ENCODE measurements at regions not wholly inside any gene's neighbourhood (a gene's known extent, or its start where the extent isn't known, plus 50 kb on each side); places are given as distances from the start of the nearest gene placed in this dataset.
"Not testable (repeated sequence)": the region's sequence is repeated elsewhere in the genome, so short reads cannot be mapped to it uniquely, and the experiment has no call there.

GRCh38 chr1:188641566-188642211 lies 1812.9 kb downstream of the PLA2G4A start:
- no peak overlapping the region for H3K4me3 Mint-ChIP-seq
- H3K27ac Mint-ChIP-seq, result no peak overlapping the region
- H3K9me3 Mint-ChIP-seq, result peaks cover 5% of the 10 kb centered on the region
- no peaks in the 10 kb centered on the region for H3K36me3 Mint-ChIP-seq (ENCODE audit: low read depth)
- DNase-seq (no peak), ATAC-seq (no peak)
- H3K27me3 Mint-ChIP-seq, result no peaks in the 10 kb centered on the region
- H3K4me1 Mint-ChIP-seq, result no peaks in the 10 kb centered on the region

- H3K9me3 Mint-ChIP-seq, result peaks cover 5% of the 10 kb centered on the region
- no peaks in the 10 kb centered on the region for H3K27me3 Mint-ChIP-seq
- no peaks in the 10 kb centered on the region for H3K36me3 Mint-ChIP-seq (ENCODE audit: low read depth)
- no peak for ATAC-seq
- H3K4me1 Mint-ChIP-seq, result no peaks in the 10 kb centered on the region
- DNase-seq, result no peak
- H3K27ac Mint-ChIP-seq, result no peak overlapping the region
- no peak overlapping the region for H3K4me3 Mint-ChIP-seq
Observed at GRCh38 chr1:188642704-188643103, 1814.0 kb downstream of the PLA2G4A start.

GRCh38 chr1:188652678-188653077 lies 1823.9 kb downstream of the PLA2G4A start:
- no peak for ATAC-seq
- Mint-ChIP-seq H3K27ac (no peak overlapping the region), H3K4me1 (no peaks in the 10 kb centered on the region), H3K9me3 (no peaks in the 10 kb centered on the region), H3K4me3 (no peak overlapping the region), H3K36me3 (ENCODE audit: low read depth) (no peaks in the 10 kb centered on the region), H3K27me3 (no peaks in the 10 kb centered on the region)
- no peak for DNase-seq

- ATAC-seq; DNase-seq; H3K27ac Mint-ChIP-seq; H3K4me3 Mint-ChIP-seq; H3K36me3 Mint-ChIP-seq (ENCODE audit: low read depth); H3K4me1 Mint-ChIP-seq; H3K9me3 Mint-ChIP-seq; H3K27me3 Mint-ChIP-seq: not testable (repeated sequence)
Observed at GRCh38 chr1:188655966-188656365, 1821.7 kb downstream of the BRINP3 start.

GRCh38 chr1:188660572-188660971 lies 1817.1 kb downstream of the BRINP3 start:
- H3K36me3 Mint-ChIP-seq (ENCODE audit: low read depth), result no peaks in the 10 kb centered on the region
- DNase-seq (no peak), ATAC-seq (no peak)
- no peaks in the 10 kb centered on the region for H3K4me1 Mint-ChIP-seq
- no peak overlapping the region for H3K27ac Mint-ChIP-seq
- no peaks in the 10 kb centered on the region for H3K27me3 Mint-ChIP-seq
- H3K9me3 Mint-ChIP-seq, result peaks cover under 1% of the 10 kb centered on the region
- no peak overlapping the region for H3K4me3 Mint-ChIP-seq

GRCh38 chr1:188665477-188665876 lies 1812.2 kb downstream of the BRINP3 start:
- Mint-ChIP-seq H3K36me3 (ENCODE audit: low read depth) (no peaks in the 10 kb centered on the region), H3K27ac (no peak overlapping the region), H3K4me3 (no peak overlapping the region), H3K9me3 (peaks cover 21% of the 10 kb centered on the region), H3K27me3 (no peaks in the 10 kb centered on the region), H3K4me1 (no peaks in the 10 kb centered on the region)
- ATAC-seq (no peak), DNase-seq (no peak)

GRCh38 chr1:188668083-188668482 lies 1809.6 kb downstream of the BRINP3 start:
- Mint-ChIP-seq H3K4me3 (no peak overlapping the region), H3K9me3 (peaks cover 32% of the 10 kb centered on the region), H3K27ac (no peak overlapping the region), H3K27me3 (no peaks in the 10 kb centered on the region), H3K4me1 (no peaks in the 10 kb centered on the region), H3K36me3 (ENCODE audit: low read depth) (no peaks in the 10 kb centered on the region)
- no peak for DNase-seq
- ATAC-seq, result no peak

GRCh38 chr1:188669728-188670382 lies 1807.8 kb downstream of the BRINP3 start:
- peaks cover 32% of the 10 kb centered on the region for H3K9me3 Mint-ChIP-seq
- no peaks in the 10 kb centered on the region for H3K4me1 Mint-ChIP-seq
- no peak for DNase-seq
- ATAC-seq, result no peak
- no peaks in the 10 kb centered on the region for H3K36me3 Mint-ChIP-seq (ENCODE audit: low read depth)
- H3K4me3 Mint-ChIP-seq, result no peak overlapping the region
- no peaks in the 10 kb centered on the region for H3K27me3 Mint-ChIP-seq
- no peak overlapping the region for H3K27ac Mint-ChIP-seq

- no peaks in the 10 kb centered on the region for H3K36me3 Mint-ChIP-seq (ENCODE audit: low read depth)
- DNase-seq, result no peak
- ATAC-seq, result no peak
Observed at GRCh38 chr1:188670837-188671236, 1806.8 kb downstream of the BRINP3 start.

GRCh38 chr1:188672153-188672552 lies 1805.5 kb downstream of the BRINP3 start:
- DNase-seq (no peak), ATAC-seq (no peak)
- Mint-ChIP-seq H3K27me3 (no peaks in the 10 kb centered on the region), H3K4me1 (no peaks in the 10 kb centered on the region), H3K9me3 (peaks cover 32% of the 10 kb centered on the region), H3K27ac (no peak overlapping the region), H3K36me3 (ENCODE audit: low read depth) (no peaks in the 10 kb centered on the region), H3K4me3 (no peak overlapping the region)

More at GRCh38 chr1:188670837-188671236, 1806.8 kb downstream of the BRINP3 start:
- H3K9me3 Mint-ChIP-seq, result peaks cover 29% of the 10 kb centered on the region
- no peaks in the 10 kb centered on the region for H3K27me3 Mint-ChIP-seq
- H3K4me3 Mint-ChIP-seq, result no peak overlapping the region
- H3K4me1 Mint-ChIP-seq, result no peaks in the 10 kb centered on the region
- no peak overlapping the region for H3K27ac Mint-ChIP-seq

GRCh38 chr1:188689542-188689941 lies 1788.1 kb downstream of the BRINP3 start:
- Mint-ChIP-seq H3K36me3 (ENCODE audit: low read depth) (no peaks in the 10 kb centered on the region), H3K9me3 (peaks cover 22% of the 10 kb centered on the region), H3K27ac (no peak overlapping the region), H3K27me3 (no peaks in the 10 kb centered on the region), H3K4me3 (no peak overlapping the region), H3K4me1 (no peaks in the 10 kb centered on the region)
- ATAC-seq (no peak), DNase-seq (no peak)

GRCh38 chr1:188700116-188700515 lies 1777.5 kb downstream of the BRINP3 start:
- H3K4me1 Mint-ChIP-seq, result no peaks in the 10 kb centered on the region
- H3K27me3 Mint-ChIP-seq, result no peaks in the 10 kb centered on the region
- DNase-seq (no peak), ATAC-seq (no peak)
- H3K27ac Mint-ChIP-seq, result no peak overlapping the region
- H3K36me3 Mint-ChIP-seq (ENCODE audit: low read depth), result no peaks in the 10 kb centered on the region
- H3K4me3 Mint-ChIP-seq, result no peak overlapping the region
- H3K9me3 Mint-ChIP-seq, result peaks cover 29% of the 10 kb centered on the region

- no peaks in the 10 kb centered on the region for H3K27me3 Mint-ChIP-seq
- H3K4me1 Mint-ChIP-seq, result no peaks in the 10 kb centered on the region
- DNase-seq, result no peak
- H3K4me3 Mint-ChIP-seq, result no peak overlapping the region
- H3K27ac Mint-ChIP-seq, result no peak overlapping the region
- H3K36me3 Mint-ChIP-seq (ENCODE audit: low read depth), result no peaks in the 10 kb centered on the region
- ATAC-seq, result no peak
- H3K9me3 Mint-ChIP-seq, result peaks cover 15% of the 10 kb centered on the region
Observed at GRCh38 chr1:188706742-188707141, 1770.9 kb downstream of the BRINP3 start.

GRCh38 chr1:188708795-188709535 lies 1768.7 kb downstream of the BRINP3 start:
- Mint-ChIP-seq H3K27me3 (no peaks in the 10 kb centered on the region), H3K36me3 (ENCODE audit: low read depth) (no peaks in the 10 kb centered on the region), H3K4me3 (no peak overlapping the region), H3K4me1 (no peaks in the 10 kb centered on the region), H3K27ac (no peak overlapping the region), H3K9me3 (peaks cover 11% of the 10 kb centered on the region)
- no peak for DNase-seq
- no peak for ATAC-seq

- H3K4me1 Mint-ChIP-seq, result no peaks in the 10 kb centered on the region
- H3K27ac Mint-ChIP-seq, result no peak overlapping the region
- H3K27me3 Mint-ChIP-seq, result no peaks in the 10 kb centered on the region
- H3K36me3 Mint-ChIP-seq (ENCODE audit: low read depth), result no peaks in the 10 kb centered on the region
- DNase-seq, result no peak
- no peak overlapping the region for H3K4me3 Mint-ChIP-seq
- H3K9me3 Mint-ChIP-seq, result peaks cover 16% of the 10 kb centered on the region
- ATAC-seq, result no peak
Observed at GRCh38 chr1:188715566-188715965, 1762.1 kb downstream of the BRINP3 start.

Measured in activated naive CD8-positive, alpha-beta T cell treated with anti-CD3 and anti-CD28 coated beads, Interleukin-2, amount 50 U/mL, for 24 hours (primary cell).